Right ventricle myocardium superior (tissue), 1 donor: ENCODE measurements at regions not wholly inside any gene's neighbourhood (a gene's known extent, or its start where the extent isn't known, plus 50 kb on each side); places are given as distances from the start of the nearest gene placed in this dataset.
"Not testable (repeated sequence)": the region's sequence is repeated elsewhere in the genome, so short reads cannot be mapped to it uniquely, and the experiment has no call there.

Source experiments
- ATAC-seq: fragments of 200-7000 bp; cut with Tn5 transposase; one replicate; pipeline ENCODE4 v1.9.1; 2020; ENCODE audit warnings: mild to moderate bottlenecking; ENCODE audit not compliant: poor library complexity
- DNase-seq: peaks from one replicate; pipeline ENCODE4 v3.0.0-alpha.2; 2020
- intact Hi-C: fragments of 100-400 bp; cut with DNase I; formaldehyde crosslinking; loops from one replicate; pipeline ENCODE4 v1.11.2; 2022
- donor health status: DM: no; HTN: yes; CAD: no; lungs with severe emphysema.

- ATAC-seq (no peak), DNase-seq (no peak)
- intact Hi-C loops = no loop called here
Observed at GRCh38 chr6:68044264-68044663, 590.8 kb upstream of the ADGRB3 start.

- ATAC-seq (no peak), DNase-seq (no peak)
- intact Hi-C loops = no loop called here
Observed at GRCh38 chr6:68043122-68043398, 592.0 kb upstream of the ADGRB3 start.

GRCh38 chr6:68042339-68043121 lies 592.6 kb upstream of the ADGRB3 start:
- intact Hi-C loops = no loop called here
- no peak for ATAC-seq
- no peak for DNase-seq

GRCh38 chr6:68040780-68041179 lies 594.3 kb upstream of the ADGRB3 start:
- DNase-seq (no peak), ATAC-seq (no peak)
- intact Hi-C loops = no loop called here

- ATAC-seq = no peak
- intact Hi-C loops = no loop called here
- DNase-seq = no peak
Observed at GRCh38 chr6:68040312-68040778, 594.7 kb upstream of the ADGRB3 start.

GRCh38 chr6:68039641-68040311 lies 595.3 kb upstream of the ADGRB3 start:
- peak; percentile 53 for ATAC-seq
- DNase-seq = no peak
- intact Hi-C loops = no loop called here

GRCh38 chr6:68038815-68039408 lies 596.2 kb upstream of the ADGRB3 start:
- ATAC-seq = no peak
- intact Hi-C loops = no loop called here

GRCh38 chr6:68032217-68032616 lies 602.9 kb upstream of the ADGRB3 start:
- no peak for ATAC-seq
- intact Hi-C loops = no loop called here
- no peak for DNase-seq

More at GRCh38 chr6:68038815-68039408, 596.2 kb upstream of the ADGRB3 start:
- no peak for DNase-seq

- intact Hi-C loops = no loop called here
- no peak for ATAC-seq
- DNase-seq = no peak
Observed at GRCh38 chr6:68031054-68031453, 604.0 kb upstream of the ADGRB3 start.

GRCh38 chr6:68026483-68026882 lies 608.6 kb upstream of the ADGRB3 start:
- ATAC-seq (no peak), DNase-seq (no peak)
- intact Hi-C loops = no loop called here

- no peak for DNase-seq
- intact Hi-C loops = no loop called here
- no peak for ATAC-seq
Observed at GRCh38 chr6:68025764-68026163, 609.3 kb upstream of the ADGRB3 start.

GRCh38 chr6:68024570-68025269 lies 610.4 kb upstream of the ADGRB3 start:
- ATAC-seq (no peak), DNase-seq (no peak)
- intact Hi-C loops = no loop called here

GRCh38 chr6:68022968-68023367 lies 612.1 kb upstream of the ADGRB3 start:
- ATAC-seq, DNase-seq, intact Hi-C loops: not testable (repeated sequence)

- ATAC-seq (no peak), DNase-seq (no peak)
- intact Hi-C loops = no loop called here
Observed at GRCh38 chr6:68013780-68014515, 621.1 kb upstream of the ADGRB3 start.

GRCh38 chr6:68012822-68013221 lies 622.3 kb upstream of the ADGRB3 start:
- no peak for DNase-seq
- intact Hi-C loops = no loop called here
- ATAC-seq = no peak

GRCh38 chr6:68010936-68011335 lies 624.1 kb upstream of the ADGRB3 start:
- intact Hi-C loops = no loop called here
- ATAC-seq = no peak
- DNase-seq = no peak

- no peak for ATAC-seq
- no peak for DNase-seq
- intact Hi-C loops = no loop called here
Observed at GRCh38 chr6:68008445-68008844, 626.6 kb upstream of the ADGRB3 start.

- ATAC-seq = no peak
- DNase-seq = no peak
- intact Hi-C loops = no loop called here
Observed at GRCh38 chr6:68007717-68008116, 627.4 kb upstream of the ADGRB3 start.

GRCh38 chr6:67986694-67987232 lies 648.3 kb upstream of the ADGRB3 start:
- DNase-seq = no peak
- intact Hi-C loops = no loop called here
- ATAC-seq = no peak
